Activated CD4-positive, alpha-beta T cell treated with anti-CD3 and anti-CD28 coated beads, Interleukin-2, amount 50 U/mL, for 24 hours (primary cell): ENCODE measurements at regions not wholly inside any gene's neighbourhood (a gene's known extent, or its start where the extent isn't known, plus 50 kb on each side); places are given as distances from the start of the nearest gene placed in this dataset.
"Not testable (repeated sequence)": the region's sequence is repeated elsewhere in the genome, so short reads cannot be mapped to it uniquely, and the experiment has no call there.

Experiments used
- DNase-seq, 2 donors: peaks; one replicate each; pipeline ENCODE4 v3.0.0-alpha.2; 2020; ENCODE audit warnings: low read depth in 1 of 2, low spot score in 1 of 2

GRCh38 chr20:4441871-4442270 lies 192.8 kb upstream of the ADRA1D start:
- no peak for DNase-seq

GRCh38 chr20:4441191-4441590 lies 192.1 kb upstream of the ADRA1D start:
- DNase-seq = no peak

GRCh38 chr20:4439461-4439860 lies 190.4 kb upstream of the ADRA1D start:
- DNase-seq = no peak

GRCh38 chr20:4437131-4437530 lies 188.0 kb upstream of the ADRA1D start:
- DNase-seq = no peak

- no peak for DNase-seq
Measured at GRCh38 chr20:4435671-4436455, 186.8 kb upstream of the ADRA1D start.

- DNase-seq = no peak
Measured at GRCh38 chr20:4435225-4435624, 186.1 kb upstream of the ADRA1D start.

- DNase-seq = no peak
Measured at GRCh38 chr20:4434681-4435080, 185.6 kb upstream of the ADRA1D start.

- DNase-seq = no peak
Measured at GRCh38 chr20:4431446-4431845, 182.4 kb upstream of the ADRA1D start.

- not testable (repeated sequence) for DNase-seq
Measured at GRCh38 chr20:4430826-4431225, 181.7 kb upstream of the ADRA1D start.

GRCh38 chr20:4427940-4428586 lies 179.0 kb upstream of the ADRA1D start:
- DNase-seq = no peak

GRCh38 chr20:4418141-4418540 lies 169.1 kb upstream of the ADRA1D start:
- DNase-seq = no peak

GRCh38 chr20:4415281-4415680 lies 166.2 kb upstream of the ADRA1D start:
- no peak for DNase-seq

- no peak for DNase-seq
Measured at GRCh38 chr20:4413314-4414049, 164.4 kb upstream of the ADRA1D start.

- no peak for DNase-seq
Measured at GRCh38 chr20:4412216-4412615, 163.1 kb upstream of the ADRA1D start.

- no peak for DNase-seq
Measured at GRCh38 chr20:4411744-4412143, 162.7 kb upstream of the ADRA1D start.

GRCh38 chr20:4406627-4407026 lies 157.5 kb upstream of the ADRA1D start:
- DNase-seq = no peak

GRCh38 chr20:4401601-4402000 lies 152.5 kb upstream of the ADRA1D start:
- DNase-seq = no peak

GRCh38 chr20:4384961-4385360 lies 135.9 kb upstream of the ADRA1D start:
- no peak for DNase-seq

GRCh38 chr20:4383961-4384360 lies 134.9 kb upstream of the ADRA1D start:
- no peak for DNase-seq

GRCh38 chr20:4375881-4376280 lies 126.8 kb upstream of the ADRA1D start:
- no peak for DNase-seq

- no peak for DNase-seq
Measured at GRCh38 chr20:4373454-4373853, 124.4 kb upstream of the ADRA1D start.

- no peak for DNase-seq
Measured at GRCh38 chr20:4371623-4372251, 122.7 kb upstream of the ADRA1D start.
